ENCODE measurements at regions not wholly inside any gene's neighbourhood (a gene's known extent, or its start where the extent isn't known, plus 50 kb on each side); places are given as distances from the start of the nearest gene placed in this dataset.

- TF ChIP-seq, protein P1, sequence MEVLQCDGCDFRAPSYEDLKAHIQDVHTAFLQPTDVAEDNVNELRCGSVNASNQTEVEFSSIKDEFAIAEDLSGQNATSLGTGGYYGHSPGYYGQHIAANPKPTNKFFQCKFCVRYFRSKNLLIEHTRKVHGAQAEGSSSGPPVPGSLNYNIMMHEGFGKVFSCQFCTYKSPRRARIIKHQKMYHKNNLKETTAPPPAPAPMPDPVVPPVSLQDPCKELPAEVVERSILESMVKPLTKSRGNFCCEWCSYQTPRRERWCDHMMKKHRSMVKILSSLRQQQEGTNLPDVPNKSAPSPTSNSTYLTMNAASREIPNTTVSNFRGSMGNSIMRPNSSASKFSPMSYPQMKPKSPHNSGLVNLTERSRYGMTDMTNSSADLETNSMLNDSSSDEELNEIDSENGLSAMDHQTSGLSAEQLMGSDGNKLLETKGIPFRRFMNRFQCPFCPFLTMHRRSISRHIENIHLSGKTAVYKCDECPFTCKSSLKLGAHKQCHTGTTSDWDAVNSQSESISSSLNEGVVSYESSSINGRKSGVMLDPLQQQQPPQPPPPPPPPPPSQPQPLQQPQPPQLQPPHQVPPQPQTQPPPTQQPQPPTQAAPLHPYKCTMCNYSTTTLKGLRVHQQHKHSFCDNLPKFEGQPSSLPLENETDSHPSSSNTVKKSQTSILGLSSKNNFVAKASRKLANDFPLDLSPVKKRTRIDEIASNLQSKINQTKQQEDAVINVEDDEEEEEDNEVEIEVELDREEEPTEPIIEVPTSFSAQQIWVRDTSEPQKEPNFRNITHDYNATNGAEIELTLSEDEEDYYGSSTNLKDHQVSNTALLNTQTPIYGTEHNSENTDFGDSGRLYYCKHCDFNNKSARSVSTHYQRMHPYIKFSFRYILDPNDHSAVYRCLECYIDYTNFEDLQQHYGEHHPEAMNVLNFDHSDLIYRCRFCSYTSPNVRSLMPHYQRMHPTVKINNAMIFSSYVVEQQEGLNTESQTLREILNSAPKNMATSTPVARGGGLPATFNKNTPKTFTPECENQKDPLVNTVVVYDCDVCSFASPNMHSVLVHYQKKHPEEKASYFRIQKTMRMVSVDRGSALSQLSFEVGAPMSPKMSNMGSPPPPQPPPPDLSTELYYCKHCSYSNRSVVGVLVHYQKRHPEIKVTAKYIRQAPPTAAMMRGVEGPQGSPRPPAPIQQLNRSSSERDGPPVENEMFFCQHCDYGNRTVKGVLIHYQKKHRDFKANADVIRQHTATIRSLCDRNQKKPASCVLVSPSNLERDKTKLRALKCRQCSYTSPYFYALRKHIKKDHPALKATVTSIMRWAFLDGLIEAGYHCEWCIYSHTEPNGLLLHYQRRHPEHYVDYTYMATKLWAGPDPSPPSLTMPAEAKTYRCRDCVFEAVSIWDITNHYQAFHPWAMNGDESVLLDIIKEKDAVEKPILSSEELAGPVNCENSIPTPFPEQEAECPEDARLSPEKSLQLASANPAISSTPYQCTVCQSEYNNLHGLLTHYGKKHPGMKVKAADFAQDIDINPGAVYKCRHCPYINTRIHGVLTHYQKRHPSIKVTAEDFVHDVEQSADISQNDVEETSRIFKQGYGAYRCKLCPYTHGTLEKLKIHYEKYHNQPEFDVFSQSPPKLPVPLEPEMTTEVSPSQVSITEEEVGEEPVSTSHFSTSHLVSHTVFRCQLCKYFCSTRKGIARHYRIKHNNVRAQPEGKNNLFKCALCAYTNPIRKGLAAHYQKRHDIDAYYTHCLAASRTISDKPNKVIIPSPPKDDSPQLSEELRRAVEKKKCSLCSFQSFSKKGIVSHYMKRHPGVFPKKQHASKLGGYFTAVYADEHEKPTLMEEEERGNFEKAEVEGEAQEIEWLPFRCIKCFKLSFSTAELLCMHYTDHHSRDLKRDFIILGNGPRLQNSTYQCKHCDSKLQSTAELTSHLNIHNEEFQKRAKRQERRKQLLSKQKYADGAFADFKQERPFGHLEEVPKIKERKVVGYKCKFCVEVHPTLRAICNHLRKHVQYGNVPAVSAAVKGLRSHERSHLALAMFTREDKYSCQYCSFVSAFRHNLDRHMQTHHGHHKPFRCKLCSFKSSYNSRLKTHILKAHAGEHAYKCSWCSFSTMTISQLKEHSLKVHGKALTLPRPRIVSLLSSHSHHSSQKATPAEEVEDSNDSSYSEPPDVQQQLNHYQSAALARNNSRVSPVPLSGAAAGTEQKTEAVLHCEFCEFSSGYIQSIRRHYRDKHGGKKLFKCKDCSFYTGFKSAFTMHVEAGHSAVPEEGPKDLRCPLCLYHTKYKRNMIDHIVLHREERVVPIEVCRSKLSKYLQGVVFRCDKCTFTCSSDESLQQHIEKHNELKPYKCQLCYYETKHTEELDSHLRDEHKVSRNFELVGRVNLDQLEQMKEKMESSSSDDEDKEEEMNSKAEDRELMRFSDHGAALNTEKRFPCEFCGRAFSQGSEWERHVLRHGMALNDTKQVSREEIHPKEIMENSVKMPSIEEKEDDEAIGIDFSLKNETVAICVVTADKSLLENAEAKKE (CRISPR knock-in tag; IDR thresholded peaks at IDR 0.05): no peak
- TF ChIP-seq REST (IDR thresholded peaks at IDR 0.05; ENCODE audit: unreplicated experiment) (no peak), POLR2AphosphoS5 (IDR thresholded peaks at IDR 0.05; ENCODE audit: low read depth) (no peak), JUNB (IDR thresholded peaks at IDR 0.05; ENCODE audit: unreplicated experiment) (no peak)
Observed at GRCh38 chr1:90139837-90140236, 144.9 kb downstream of the ZNF326 start (continued).

DNA sequence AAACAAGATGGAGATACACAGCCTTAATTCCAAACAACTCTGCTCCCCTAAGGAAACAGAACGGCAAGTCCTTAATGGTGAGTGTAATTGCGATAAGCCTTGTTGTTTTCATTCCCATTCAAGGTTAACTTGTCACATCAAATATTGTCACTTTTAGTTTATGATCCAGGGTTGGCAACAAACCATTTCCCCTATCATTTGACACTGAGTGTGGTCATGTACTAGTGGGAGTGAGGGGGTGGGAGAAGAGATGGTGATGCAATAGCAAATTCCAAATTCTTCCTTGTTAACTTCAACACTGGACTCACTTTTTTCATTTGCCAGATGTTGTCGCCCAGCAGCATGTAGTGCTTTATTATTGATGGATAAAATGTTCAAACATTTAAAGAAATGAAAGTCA lies 140.4 kb downstream of the ZNF326 start:
- H3K79me2 ChIP-seq (replicated peaks; ENCODE audit: insufficient read depth): no peaks in the 10 kb centered on the region
- peaks cover 5% of the 10 kb centered on the region; the same call in 1 of the 2 replicates for H3K36me3 ChIP-seq (ENCODE audit: insufficient read depth)
- no peak overlapping the region for H3K27ac ChIP-seq (ENCODE audit: low read depth)
- H3K27ac Mint-ChIP-seq: no peak overlapping the region
- H3K27me3 Mint-ChIP-seq (ENCODE audit: insufficient read depth, low read depth, poor library complexity): peaks cover 5% of the 10 kb centered on the region
- no peaks in the 10 kb centered on the region for H3K4me1 ChIP-seq (ENCODE audit: insufficient read depth)
- peaks cover 2% of the 10 kb centered on the region for H3K4me1 Mint-ChIP-seq
- no peaks in the 10 kb centered on the region for H4K20me1 ChIP-seq (replicated peaks; ENCODE audit: insufficient read depth)
- peaks cover 28% of the 10 kb centered on the region; the same call in 2 of the 3 replicates for H3K36me3 Mint-ChIP-seq (ENCODE audit: low read depth)
- no peak overlapping the region for H3K4me2 ChIP-seq
- H3F3A ChIP-seq (replicated peaks; ENCODE audit: low read depth): no peaks in the 10 kb centered on the region
- ATAC-seq: no peak
- H3K4me3 ChIP-seq: no peak overlapping the region
- H3K9me2 ChIP-seq (ENCODE audit: insufficient read depth): no peaks in the 10 kb centered on the region
- H2AFZ ChIP-seq: no peak overlapping the region
- DNase-seq (ENCODE audit: low spot score): no peak
- H3K27me3 ChIP-seq (ENCODE audit: insufficient read depth): no peaks in the 10 kb centered on the region
- H3K9me3 Mint-ChIP-seq: peaks cover 32% of the 10 kb centered on the region
- H3K4me3 Mint-ChIP-seq: no peak overlapping the region
- TF ChIP-seq NANOG (IDR thresholded peaks at IDR 0.05; ENCODE audit: borderline replicate concordance) (no peak), STAT1 (IDR thresholded peaks at IDR 0.05; ENCODE audit: unreplicated experiment) (no peak), ZNF331 (CRISPR knock-in tag; IDR thresholded peaks at IDR 0.05; ENCODE audit: low read depth) (no peak)
- TF ChIP-seq, protein P1 (CRISPR knock-in tag; IDR thresholded peaks at IDR 0.05): no peak

Measured in GM23338 (cell line).